Liver (tissue), 8 donors: ENCODE measurements at regions not wholly inside any gene's neighbourhood (a gene's known extent, or its start where the extent isn't known, plus 50 kb on each side); places are given as distances from the start of the nearest gene placed in this dataset.

ENCODE experiments used
- DNase-seq: peaks from one replicate; pipeline ENCODE4 v3.0.0-alpha.2; 2017; ENCODE audit warnings: low spot score
- H3K27ac ChIP-seq, 2 donors: one replicate each; pipeline ENCODE4 v1.7.0; 2013; ENCODE audit warnings: inconsistent platforms in 2 of 2, low read length in 2 of 2, control low read depth in 1 of 2, low read depth in 1 of 2, mild to moderate bottlenecking in 1 of 2
- H3K27me3 ChIP-seq, 4 donors: one replicate each; pipeline versions ENCODE4 v1.6.1 to v1.7.0; 2013; ENCODE audit warnings: low read length in 3 of 4, inconsistent platforms in 1 of 4, mild to moderate bottlenecking in 1 of 4, moderate library complexity in 1 of 4; ENCODE audit not compliant: control insufficient read depth in 4 of 4, insufficient read depth in 4 of 4
- H3K36me3 ChIP-seq, 4 donors: one replicate each; pipeline versions ENCODE4 v1.6.1 to v1.7.0; 2013; ENCODE audit warnings: low read length in 3 of 4, mild to moderate bottlenecking in 3 of 4, low read depth in 1 of 4, moderate library complexity in 1 of 4; ENCODE audit not compliant: control insufficient read depth in 4 of 4, insufficient read depth in 3 of 4
- H3K4me1 ChIP-seq, 4 donors: one replicate each; pipeline versions ENCODE4 v1.6.1 to v1.7.0; 2013; ENCODE audit warnings: low read length in 3 of 4, mild to moderate bottlenecking in 3 of 4, moderate library complexity in 1 of 4; ENCODE audit not compliant: control insufficient read depth in 4 of 4, insufficient read depth in 4 of 4
- H3K4me3 ChIP-seq, 3 donors: one replicate each; pipeline versions ENCODE4 v1.6.1 to v1.7.0; 2013; ENCODE audit warnings: low read length in 3 of 3, control low read depth in 1 of 3, low read depth in 1 of 3, mild to moderate bottlenecking in 1 of 3
- H3K9ac ChIP-seq, 2 donors: one replicate each; pipeline ENCODE4 v1.7.0; 2013; ENCODE audit warnings: low read length in 2 of 2, mild to moderate bottlenecking in 2 of 2, moderate library complexity in 2 of 2, control low read depth in 1 of 2, low read depth in 1 of 2
- H3K9me3 ChIP-seq, 4 donors: one replicate each; pipeline versions ENCODE4 v1.6.1 to v1.7.0; 2013; ENCODE audit warnings: low read length in 3 of 4; ENCODE audit not compliant: control insufficient read depth in 4 of 4
- CTCF ChIP-seq: fragments of 150-350 bp; IDR thresholded peaks from 2 replicates; pipeline ENCODE4 v1.5.1; 2017; ENCODE audit warnings: improper control_type of control experiment, low read depth, low read length; ENCODE audit not compliant: missing input control
- EGR1 ChIP-seq, 2 donors: IDR thresholded peaks; 2 replicates each; pipeline ENCODE4 v1.6.1; 2016 to 2018; ENCODE audit warnings: antibody characterized with exemption in 2 of 2, low read depth in 2 of 2
- FOXA1 ChIP-seq: IDR thresholded peaks from 2 replicates; pipeline ENCODE4 v1.6.1; 2016; ENCODE audit warnings: antibody characterized with exemption
- FOXA2 ChIP-seq: IDR thresholded peaks from 2 replicates; pipeline ENCODE4 v1.6.1; 2016; ENCODE audit warnings: antibody characterized with exemption
- GABPA ChIP-seq, 2 donors: IDR thresholded peaks in 1 of 2; conservative IDR thresholded peaks in 1 of 2; 2 replicates each; pipeline ENCODE4 v1.6.1; 2016; ENCODE audit warnings: antibody characterized with exemption in 2 of 2, mild to moderate bottlenecking in 1 of 2, moderate library complexity in 1 of 2
- HNF4A ChIP-seq, 2 donors: conservative IDR thresholded peaks; 2 replicates each; pipeline ENCODE4 v1.6.1; 2016; ENCODE audit warnings: antibody characterized with exemption in 2 of 2, mild to moderate bottlenecking in 2 of 2
- HNF4G ChIP-seq: IDR thresholded peaks from 2 replicates; pipeline ENCODE4 v1.6.1; 2016; ENCODE audit warnings: antibody characterized with exemption
- JUND ChIP-seq, 2 donors: IDR thresholded peaks; 2 replicates each; pipeline ENCODE4 v1.6.1; 2016; ENCODE audit warnings: antibody characterized with exemption in 2 of 2
- MAX ChIP-seq: IDR thresholded peaks from 2 replicates; pipeline ENCODE4 v1.6.1; 2016; ENCODE audit warnings: antibody characterized with exemption
- NR2F2 ChIP-seq: IDR thresholded peaks from 2 replicates; pipeline ENCODE4 v1.6.1; 2016; ENCODE audit warnings: antibody characterized with exemption
- RAD21 ChIP-seq, 2 donors: IDR thresholded peaks; 2 replicates each; pipeline ENCODE4 v1.6.1; 2016; ENCODE audit warnings: antibody characterized with exemption in 2 of 2, mild to moderate bottlenecking in 2 of 2
- RXRA ChIP-seq, 2 donors: IDR thresholded peaks; 2 replicates each; pipeline ENCODE4 v1.6.1; 2017 to 2018; ENCODE audit warnings: antibody characterized with exemption in 2 of 2, mild to moderate bottlenecking in 1 of 2
- SP1 ChIP-seq: IDR thresholded peaks from 2 replicates; pipeline ENCODE4 v1.6.1; 2018; ENCODE audit warnings: antibody characterized with exemption, mild to moderate bottlenecking
- TAF1 ChIP-seq: conservative IDR thresholded peaks from 2 replicates; pipeline ENCODE4 v1.6.1; 2016; ENCODE audit warnings: antibody characterized with exemption, mild to moderate bottlenecking
- YY1 ChIP-seq: IDR thresholded peaks from 2 replicates; pipeline ENCODE4 v1.6.1; 2016; ENCODE audit warnings: antibody characterized with exemption, mild to moderate bottlenecking
- ZBTB33 ChIP-seq: IDR thresholded peaks from 2 replicates; pipeline ENCODE4 v1.6.1; 2016; ENCODE audit warnings: antibody characterized with exemption
- WGBS: extraction: QIAGEN DNeasy Blood & Tissue Kit; methylation state at CpG from one replicate; pipeline ENCODE4 v1.1.7; 2013; 5-methylcytosine and 5-hydroxymethylcytosine counted together
- TF ChIP-seq, protein P1 (sequence below): IDR thresholded peaks from 2 replicates; pipeline ENCODE4 v1.6.1; 2016; ENCODE audit warnings: antibody characterized with exemption
- TF ChIP-seq, protein P2 (sequence below): IDR thresholded peaks from 2 replicates; pipeline ENCODE4 v1.6.1; 2016; ENCODE audit warnings: antibody characterized with exemption, mild to moderate bottlenecking
- donor health status: healthy.
- donor health status: healthy.
- donor health status: healthy.
- donor health status: healthy.
- donor health status: healthy.

DNA sequence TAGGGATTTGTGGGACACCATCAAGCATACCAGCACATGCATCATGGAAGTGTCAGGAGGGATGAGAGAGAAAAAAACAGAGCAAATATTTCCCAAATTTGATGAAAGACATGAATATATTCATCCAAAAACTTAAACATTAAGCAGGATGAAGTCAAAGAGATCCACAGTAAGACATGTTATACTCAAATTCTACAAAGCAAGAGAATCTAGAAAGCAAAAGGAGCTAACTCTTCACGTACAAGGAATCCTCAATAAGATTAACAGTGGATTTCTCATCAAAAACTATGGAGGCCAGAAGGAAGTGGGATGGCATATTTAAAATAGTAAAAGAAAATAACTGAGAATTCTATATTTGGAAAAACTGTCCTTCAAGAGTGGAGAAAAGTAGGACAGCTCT is 374.8 kb downstream of the ZFHX3 start:
- no peak overlapping the region for H3K9ac ChIP-seq
- 89% methylated on average over 1 of the region's 1 CpG for WGBS
- no peaks in the 10 kb centered on the region for H3K4me1 ChIP-seq
- no peak overlapping the region for H3K27ac ChIP-seq
- peaks cover 0 to 12% (median under 1%) of the 10 kb centered on the region in 4 donors for H3K9me3 ChIP-seq
- no peak overlapping the region for H3K4me3 ChIP-seq
- DNase-seq = no peak
- no peak for TF ChIP-seq RXRA (IDR thresholded peaks at IDR 0.05)
- no peak for TF ChIP-seq ZBTB33
- TF ChIP-seq NR2F2 = no peak
- TF ChIP-seq SP1 = no peak
- TF ChIP-seq MAX = no peak
- no peak for TF ChIP-seq EGR1 (IDR thresholded peaks at IDR 0.05; ENCODE audit: low read depth in 2 of 2)
- H3K36me3 ChIP-seq = no peaks in the 10 kb centered on the region
- no peaks in the 10 kb centered on the region for H3K27me3 ChIP-seq

DNA sequence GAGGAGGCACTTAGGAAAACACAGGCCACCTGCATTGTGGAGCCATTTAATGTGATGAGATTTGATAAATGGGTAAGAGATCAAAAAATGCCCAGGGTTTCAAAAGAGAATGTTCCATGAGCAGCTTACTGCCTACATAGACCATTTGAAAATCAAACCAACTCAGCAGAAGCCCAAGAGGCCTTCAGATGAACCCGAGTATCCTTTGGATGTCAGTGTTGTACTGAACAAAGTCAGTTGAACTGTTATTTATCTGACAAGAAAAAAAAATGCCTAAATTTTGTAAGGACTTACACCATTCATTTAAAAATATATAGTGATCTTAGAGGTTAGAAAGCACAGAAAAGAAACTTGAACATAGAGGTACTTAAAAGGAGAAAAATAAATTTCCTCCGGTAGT is 381.7 kb downstream of the ZFHX3 start:
- no peak overlapping the region for H3K4me3 ChIP-seq
- DNase-seq = no peak
- whole genome bisulfite sequencing = 97% methylated on average over 2 of the region's 2 CpGs
- no peaks in the 10 kb centered on the region for H3K36me3 ChIP-seq
- H3K9ac ChIP-seq = no peak overlapping the region
- H3K27me3 ChIP-seq = peaks cover 0 to 1% (median 0%) of the 10 kb centered on the region in 4 donors
- peaks cover 0 to 16% (median 11%) of the 10 kb centered on the region in 4 donors for H3K4me1 ChIP-seq
- TF ChIP-seq RXRA (IDR thresholded peaks at IDR 0.05) = no peak
- TF ChIP-seq EGR1 (IDR thresholded peaks at IDR 0.05; ENCODE audit: low read depth in 2 of 2) = no peak
- TF ChIP-seq HNF4A (conservative IDR thresholded peaks at IDR 0.05) = no peak
- TF ChIP-seq ZBTB33 = no peak
- no peak for TF ChIP-seq FOXA1
- TF ChIP-seq MAX = no peak
- TF ChIP-seq JUND (IDR thresholded peaks at IDR 0.05) = no peak
- TF ChIP-seq HNF4G = no peak
- no peak for TF ChIP-seq SP1
- TF ChIP-seq, protein P1, sequence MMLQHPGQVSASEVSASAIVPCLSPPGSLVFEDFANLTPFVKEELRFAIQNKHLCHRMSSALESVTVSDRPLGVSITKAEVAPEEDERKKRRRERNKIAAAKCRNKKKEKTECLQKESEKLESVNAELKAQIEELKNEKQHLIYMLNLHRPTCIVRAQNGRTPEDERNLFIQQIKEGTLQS = no peak
- TF ChIP-seq TAF1 = no peak
- TF ChIP-seq CTCF = no peak
- TF ChIP-seq YY1 = no peak
- TF ChIP-seq, protein P2, sequence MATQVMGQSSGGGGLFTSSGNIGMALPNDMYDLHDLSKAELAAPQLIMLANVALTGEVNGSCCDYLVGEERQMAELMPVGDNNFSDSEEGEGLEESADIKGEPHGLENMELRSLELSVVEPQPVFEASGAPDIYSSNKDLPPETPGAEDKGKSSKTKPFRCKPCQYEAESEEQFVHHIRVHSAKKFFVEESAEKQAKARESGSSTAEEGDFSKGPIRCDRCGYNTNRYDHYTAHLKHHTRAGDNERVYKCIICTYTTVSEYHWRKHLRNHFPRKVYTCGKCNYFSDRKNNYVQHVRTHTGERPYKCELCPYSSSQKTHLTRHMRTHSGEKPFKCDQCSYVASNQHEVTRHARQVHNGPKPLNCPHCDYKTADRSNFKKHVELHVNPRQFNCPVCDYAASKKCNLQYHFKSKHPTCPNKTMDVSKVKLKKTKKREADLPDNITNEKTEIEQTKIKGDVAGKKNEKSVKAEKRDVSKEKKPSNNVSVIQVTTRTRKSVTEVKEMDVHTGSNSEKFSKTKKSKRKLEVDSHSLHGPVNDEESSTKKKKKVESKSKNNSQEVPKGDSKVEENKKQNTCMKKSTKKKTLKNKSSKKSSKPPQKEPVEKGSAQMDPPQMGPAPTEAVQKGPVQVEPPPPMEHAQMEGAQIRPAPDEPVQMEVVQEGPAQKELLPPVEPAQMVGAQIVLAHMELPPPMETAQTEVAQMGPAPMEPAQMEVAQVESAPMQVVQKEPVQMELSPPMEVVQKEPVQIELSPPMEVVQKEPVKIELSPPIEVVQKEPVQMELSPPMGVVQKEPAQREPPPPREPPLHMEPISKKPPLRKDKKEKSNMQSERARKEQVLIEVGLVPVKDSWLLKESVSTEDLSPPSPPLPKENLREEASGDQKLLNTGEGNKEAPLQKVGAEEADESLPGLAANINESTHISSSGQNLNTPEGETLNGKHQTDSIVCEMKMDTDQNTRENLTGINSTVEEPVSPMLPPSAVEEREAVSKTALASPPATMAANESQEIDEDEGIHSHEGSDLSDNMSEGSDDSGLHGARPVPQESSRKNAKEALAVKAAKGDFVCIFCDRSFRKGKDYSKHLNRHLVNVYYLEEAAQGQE = no peak
- no peak for TF ChIP-seq FOXA2
- TF ChIP-seq GABPA (IDR thresholded peaks at IDR 0.05 in 1 of 2, conservative IDR thresholded peaks at IDR 0.05 in 1 of 2) = no peak
- no peak for TF ChIP-seq NR2F2
- no peak for TF ChIP-seq RAD21 (IDR thresholded peaks at IDR 0.05)
- no peaks in the 10 kb centered on the region for H3K9me3 ChIP-seq
- H3K27ac ChIP-seq = no peak overlapping the region
